Activated CD8-positive, alpha-beta T cell treated with anti-CD3 and anti-CD28 coated beads for 36 hours (primary cell): ENCODE measurements at regions not wholly inside any gene's neighbourhood (a gene's known extent, or its start where the extent isn't known, plus 50 kb on each side); places are given as distances from the start of the nearest gene placed in this dataset.

Experiments
- ATAC-seq: fragments of 200-7000 bp; cut with Tn5 transposase; one replicate; pipeline ENCODE4 v1.10.0; 2021; ENCODE audit warnings: mild to moderate bottlenecking, moderate library complexity
- CTCF ChIA-PET: fragments of 350-600 bp; sonication (Branson Sonifier 250); formaldehyde crosslinking; loops from one replicate; lab custom pipeline; 2021; ENCODE audit warnings: antibody characterized with exemption; lab: Charles Lee
- POLR2A ChIA-PET: fragments of 350-600 bp; sonication (Branson Sonifier 250); formaldehyde crosslinking; loops from one replicate; lab custom pipeline; 2021; ENCODE audit warnings: antibody characterized with exemption; lab: Charles Lee
- DNase-seq: peaks from one replicate; pipeline ENCODE4 v3.0.0-alpha.2; 2020
- H3K27ac Mint-ChIP-seq: one replicate; pipeline ENCODE4 v1.8.0; 2021; ENCODE audit warnings: mild to moderate bottlenecking, mixed read lengths
- H3K27me3 Mint-ChIP-seq: one replicate; pipeline ENCODE4 v1.8.0; 2021; ENCODE audit warnings: mixed read lengths
- H3K36me3 Mint-ChIP-seq: one replicate; pipeline ENCODE4 v1.8.0; 2021; ENCODE audit warnings: low read depth, mixed read lengths
- H3K4me1 Mint-ChIP-seq: one replicate; pipeline ENCODE4 v1.8.0; 2021; ENCODE audit warnings: low read depth, mixed read lengths
- H3K4me3 Mint-ChIP-seq: one replicate; pipeline ENCODE4 v1.8.0; 2021; ENCODE audit warnings: mild to moderate bottlenecking, moderate library complexity, mixed read lengths
- H3K9me3 Mint-ChIP-seq: one replicate; pipeline ENCODE4 v1.8.0; 2021; ENCODE audit warnings: mixed read lengths
- intact Hi-C: fragments of 100-400 bp; cut with micrococcal nuclease; formaldehyde crosslinking; loops from one replicate; pipeline ENCODE4 v1.10.0; 2022
- TF ChIP-seq, protein P1 (sequence below): fragments of 200-600 bp; IDR thresholded peaks from one replicate; pipeline ENCODE4 v1.8.0; 2022; ENCODE audit warnings: antibody characterized with exemption, mild to moderate bottlenecking

- intact Hi-C loops: no loop called here
- POLR2A ChIA-PET: no interaction called here
Measured at GRCh38 chr4:137333031-137333430, 199.3 kb downstream of the PCDH18 start.

GRCh38 chr4:137312257-137312656 lies 220.0 kb downstream of the PCDH18 start:
- ChIA-PET POLR2A (no interaction called here), CTCF (no interaction called here)
- Mint-ChIP-seq H3K36me3 (no peaks in the 10 kb centered on the region), H3K27me3 (no peaks in the 10 kb centered on the region), H3K9me3 (peaks cover 2% of the 10 kb centered on the region), H3K4me1 (no peaks in the 10 kb centered on the region), H3K4me3 (no peak overlapping the region), H3K27ac (no peak overlapping the region)
- intact Hi-C loops: no loop called here
- ATAC-seq (no peak), DNase-seq (no peak)
- TF ChIP-seq, protein P1, sequence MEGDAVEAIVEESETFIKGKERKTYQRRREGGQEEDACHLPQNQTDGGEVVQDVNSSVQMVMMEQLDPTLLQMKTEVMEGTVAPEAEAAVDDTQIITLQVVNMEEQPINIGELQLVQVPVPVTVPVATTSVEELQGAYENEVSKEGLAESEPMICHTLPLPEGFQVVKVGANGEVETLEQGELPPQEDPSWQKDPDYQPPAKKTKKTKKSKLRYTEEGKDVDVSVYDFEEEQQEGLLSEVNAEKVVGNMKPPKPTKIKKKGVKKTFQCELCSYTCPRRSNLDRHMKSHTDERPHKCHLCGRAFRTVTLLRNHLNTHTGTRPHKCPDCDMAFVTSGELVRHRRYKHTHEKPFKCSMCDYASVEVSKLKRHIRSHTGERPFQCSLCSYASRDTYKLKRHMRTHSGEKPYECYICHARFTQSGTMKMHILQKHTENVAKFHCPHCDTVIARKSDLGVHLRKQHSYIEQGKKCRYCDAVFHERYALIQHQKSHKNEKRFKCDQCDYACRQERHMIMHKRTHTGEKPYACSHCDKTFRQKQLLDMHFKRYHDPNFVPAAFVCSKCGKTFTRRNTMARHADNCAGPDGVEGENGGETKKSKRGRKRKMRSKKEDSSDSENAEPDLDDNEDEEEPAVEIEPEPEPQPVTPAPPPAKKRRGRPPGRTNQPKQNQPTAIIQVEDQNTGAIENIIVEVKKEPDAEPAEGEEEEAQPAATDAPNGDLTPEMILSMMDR: no peak

More at GRCh38 chr4:137333031-137333430, 199.3 kb downstream of the PCDH18 start:
- ATAC-seq (no peak), DNase-seq (no peak)
- CTCF ChIA-PET: no interaction called here
- peaks cover 5% of the 10 kb centered on the region for H3K9me3 Mint-ChIP-seq
- no peak overlapping the region for H3K27ac Mint-ChIP-seq
- no peaks in the 10 kb centered on the region for H3K27me3 Mint-ChIP-seq
- TF ChIP-seq, protein P1: no peak
- no peak overlapping the region for H3K4me3 Mint-ChIP-seq
- no peaks in the 10 kb centered on the region for H3K36me3 Mint-ChIP-seq
- no peaks in the 10 kb centered on the region for H3K4me1 Mint-ChIP-seq

DNA sequence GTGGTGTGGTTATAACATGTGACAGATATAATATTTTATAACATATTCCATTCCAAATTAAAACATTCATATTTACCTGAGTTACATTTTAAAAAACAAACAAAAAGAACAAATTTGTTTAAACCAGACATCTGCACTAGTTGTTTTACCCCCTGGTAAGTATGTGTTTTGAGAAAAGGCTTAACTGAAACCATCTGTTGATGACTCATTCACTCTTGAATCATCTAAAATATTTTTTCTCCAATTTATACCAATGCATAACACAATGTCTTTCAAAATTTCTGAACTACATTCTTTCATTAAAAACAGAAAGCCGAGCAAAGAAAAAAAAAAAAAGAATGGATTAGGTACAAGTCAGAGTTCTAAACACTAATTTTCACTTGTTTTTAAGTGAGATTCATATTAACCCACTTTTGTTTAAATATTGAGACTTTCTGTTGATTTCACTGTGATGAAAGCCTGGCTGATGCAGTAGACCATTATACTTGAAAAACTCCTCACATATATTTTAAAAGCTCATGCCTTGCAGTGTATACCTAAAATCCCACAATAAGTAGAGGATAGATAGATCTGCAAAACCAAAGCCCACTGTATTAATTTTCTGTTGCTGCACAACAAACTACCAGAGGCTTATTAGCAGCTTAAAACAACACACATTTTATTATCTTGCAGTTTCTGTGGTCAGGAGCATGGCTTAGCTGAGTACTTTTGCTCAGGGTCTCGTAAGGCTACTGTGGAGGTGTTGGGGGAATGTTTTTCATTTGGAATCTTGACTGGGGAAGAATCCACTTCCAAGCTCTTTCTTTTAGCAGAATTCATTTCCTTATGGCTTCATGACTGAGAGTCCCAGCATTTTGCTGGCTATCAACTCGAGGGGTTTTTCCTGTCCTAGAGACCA lies 221.5 kb downstream of the PCDH18 start:
- no peaks in the 10 kb centered on the region for H3K27me3 Mint-ChIP-seq
- ChIA-PET CTCF (no interaction called here), POLR2A (no interaction called here)
- no peak overlapping the region for H3K4me3 Mint-ChIP-seq
- TF ChIP-seq, protein P1: no peak
- ATAC-seq (no peak), DNase-seq (no peak)
- no peaks in the 10 kb centered on the region for H3K4me1 Mint-ChIP-seq
- peaks cover 2% of the 10 kb centered on the region for H3K9me3 Mint-ChIP-seq
- intact Hi-C loops: no loop called here
- no peaks in the 10 kb centered on the region for H3K36me3 Mint-ChIP-seq
- no peak overlapping the region for H3K27ac Mint-ChIP-seq

GRCh38 chr4:137310166-137310565 lies 222.1 kb downstream of the PCDH18 start:
- DNase-seq (no peak), ATAC-seq (no peak)
- H3K27ac Mint-ChIP-seq: no peak overlapping the region
- peaks cover 2% of the 10 kb centered on the region for H3K9me3 Mint-ChIP-seq
- ChIA-PET POLR2A (no interaction called here), CTCF (no interaction called here)
- no peaks in the 10 kb centered on the region for H3K36me3 Mint-ChIP-seq
- no peaks in the 10 kb centered on the region for H3K4me1 Mint-ChIP-seq
- no peaks in the 10 kb centered on the region for H3K27me3 Mint-ChIP-seq
- intact Hi-C loops: no loop called here
- TF ChIP-seq, protein P1: no peak
- no peak overlapping the region for H3K4me3 Mint-ChIP-seq

- no peaks in the 10 kb centered on the region for H3K4me1 Mint-ChIP-seq
- ChIA-PET CTCF (no interaction called here), POLR2A (no interaction called here)
- H3K4me3 Mint-ChIP-seq: no peak overlapping the region
- TF ChIP-seq, protein P1: no peak
- no peaks in the 10 kb centered on the region for H3K36me3 Mint-ChIP-seq
- ATAC-seq (no peak), DNase-seq (no peak)
- intact Hi-C loops: no loop called here
- H3K27me3 Mint-ChIP-seq: no peaks in the 10 kb centered on the region
- no peak overlapping the region for H3K27ac Mint-ChIP-seq
- peaks cover 2% of the 10 kb centered on the region for H3K9me3 Mint-ChIP-seq
Measured at GRCh38 chr4:137309424-137309823, 222.9 kb downstream of the PCDH18 start.
